ENCODE measurements at regions not wholly inside any gene's neighbourhood (a gene's known extent, or its start where the extent isn't known, plus 50 kb on each side); places are given as distances from the start of the nearest gene placed in this dataset.

- Histone ChIP-seq H3K27me3 (no peaks in the 10 kb centered on the region), H3K36me3 (no peaks in the 10 kb centered on the region), H3K4me3 (no peak overlapping the region), H3K4me1 (no peaks in the 10 kb centered on the region), H3K27ac (no peak overlapping the region), H3K9me3 (no peaks in the 10 kb centered on the region)
- no peak for ATAC-seq
- WGBS (ENCODE audit: insufficient coverage, low coverage, low lambda C conversion rate, missing lambda C conversion rate) = 64% methylated on average over 7 of the region's 7 CpGs
- TF ChIP-seq CTCF (IDR thresholded peaks at IDR 0.05) (no peak), POLR2A (IDR thresholded peaks at IDR 0.05) (no peak)
- no peak for DNase-seq
- intact Hi-C loops (cut with DNase I) = no loop called here
Measured at GRCh38 chr2:35174845-35175244, 1180.7 kb upstream of the CRIM1 start.

GRCh38 chr2:35172687-35173086 lies 1182.9 kb upstream of the CRIM1 start:
- WGBS (ENCODE audit: insufficient coverage, low coverage, low lambda C conversion rate, missing lambda C conversion rate) = 27% methylated on average over 1 of the region's 2 CpGs
- H3K4me3 ChIP-seq = no peak overlapping the region
- no peak overlapping the region for H3K27ac ChIP-seq
- H3K9me3 ChIP-seq = no peaks in the 10 kb centered on the region
- TF ChIP-seq POLR2A (IDR thresholded peaks at IDR 0.05) = no peak
- TF ChIP-seq CTCF (IDR thresholded peaks at IDR 0.05) = no peak
- no peaks in the 10 kb centered on the region for H3K4me1 ChIP-seq
- H3K36me3 ChIP-seq = no peaks in the 10 kb centered on the region
- no peak for DNase-seq
- intact Hi-C loops (cut with DNase I) = no loop called here
- no peaks in the 10 kb centered on the region for H3K27me3 ChIP-seq
- ATAC-seq = no peak

- Histone ChIP-seq H3K27ac (no peak overlapping the region), H3K27me3 (no peaks in the 10 kb centered on the region), H3K36me3 (no peaks in the 10 kb centered on the region), H3K9me3 (no peaks in the 10 kb centered on the region), H3K4me1 (no peaks in the 10 kb centered on the region), H3K4me3 (no peak overlapping the region)
- intact Hi-C loops (cut with DNase I) = no loop called here
- TF ChIP-seq CTCF (IDR thresholded peaks at IDR 0.05) = no peak
- TF ChIP-seq POLR2A (IDR thresholded peaks at IDR 0.05) = no peak
- DNase-seq = no peak
- no peak for ATAC-seq
Measured at GRCh38 chr2:35168351-35168750, 1187.2 kb upstream of the CRIM1 start.

- 48% methylated on average over 2 of the region's 2 CpGs for WGBS (ENCODE audit: insufficient coverage, low coverage, low lambda C conversion rate, missing lambda C conversion rate)
- DNase-seq = no peak
- ATAC-seq = no peak
- Histone ChIP-seq H3K27ac (no peak overlapping the region), H3K4me3 (no peak overlapping the region), H3K27me3 (no peaks in the 10 kb centered on the region), H3K36me3 (no peaks in the 10 kb centered on the region), H3K9me3 (no peaks in the 10 kb centered on the region), H3K4me1 (no peaks in the 10 kb centered on the region)
- TF ChIP-seq CTCF (IDR thresholded peaks at IDR 0.05) (no peak), POLR2A (IDR thresholded peaks at IDR 0.05) (no peak)
- intact Hi-C loops (cut with DNase I) = no loop called here
Measured at GRCh38 chr2:35163948-35164347, 1191.6 kb upstream of the CRIM1 start.

GRCh38 chr2:35160871-35161270 lies 1194.7 kb upstream of the CRIM1 start:
- DNase-seq (no peak), ATAC-seq (no peak)
- 27% methylated on average over 4 of the region's 4 CpGs for WGBS (ENCODE audit: insufficient coverage, low coverage, low lambda C conversion rate, missing lambda C conversion rate)
- Histone ChIP-seq H3K4me3 (no peak overlapping the region), H3K4me1 (no peaks in the 10 kb centered on the region), H3K9me3 (no peaks in the 10 kb centered on the region), H3K27ac (no peak overlapping the region), H3K27me3 (no peaks in the 10 kb centered on the region), H3K36me3 (no peaks in the 10 kb centered on the region)
- intact Hi-C loops (cut with DNase I) = no loop called here
- TF ChIP-seq CTCF (IDR thresholded peaks at IDR 0.05) (no peak), POLR2A (IDR thresholded peaks at IDR 0.05) (no peak)

Data from right lobe of liver (tissue), 6 donors.